DOHH2 (cell line): ENCODE measurements at regions not wholly inside any gene's neighbourhood (a gene's known extent, or its start where the extent isn't known, plus 50 kb on each side); places are given as distances from the start of the nearest gene placed in this dataset.

ENCODE experiments used
- CTCF ChIP-seq: fragments of 200-600 bp; sonication (generic); IDR thresholded peaks from one replicate; pipeline ENCODE4 v1.5.1; 2014; ENCODE audit warnings: antibody characterized with exemption, mild to moderate bottlenecking, low read depth, low read length; ENCODE audit not compliant: poor library complexity, severe bottlenecking
- EZH2phosphoT487 ChIP-seq: fragments of 200-600 bp; sonication (generic); IDR thresholded peaks from 2 replicates; pipeline ENCODE4 v1.6.1; 2017; ENCODE audit warnings: borderline replicate concordance, mild to moderate bottlenecking, antibody characterized with exemption, low read length, moderate library complexity, mixed read lengths

- TF ChIP-seq CTCF (no peak), EZH2phosphoT487 (no peak)
Measured at GRCh38 chr6:27617046-27617687, 144.3 kb upstream of the ZNF184 start.
